ENCODE measurements at regions not wholly inside any gene's neighbourhood (a gene's known extent, or its start where the extent isn't known, plus 50 kb on each side); places are given as distances from the start of the nearest gene placed in this dataset.

DNA sequence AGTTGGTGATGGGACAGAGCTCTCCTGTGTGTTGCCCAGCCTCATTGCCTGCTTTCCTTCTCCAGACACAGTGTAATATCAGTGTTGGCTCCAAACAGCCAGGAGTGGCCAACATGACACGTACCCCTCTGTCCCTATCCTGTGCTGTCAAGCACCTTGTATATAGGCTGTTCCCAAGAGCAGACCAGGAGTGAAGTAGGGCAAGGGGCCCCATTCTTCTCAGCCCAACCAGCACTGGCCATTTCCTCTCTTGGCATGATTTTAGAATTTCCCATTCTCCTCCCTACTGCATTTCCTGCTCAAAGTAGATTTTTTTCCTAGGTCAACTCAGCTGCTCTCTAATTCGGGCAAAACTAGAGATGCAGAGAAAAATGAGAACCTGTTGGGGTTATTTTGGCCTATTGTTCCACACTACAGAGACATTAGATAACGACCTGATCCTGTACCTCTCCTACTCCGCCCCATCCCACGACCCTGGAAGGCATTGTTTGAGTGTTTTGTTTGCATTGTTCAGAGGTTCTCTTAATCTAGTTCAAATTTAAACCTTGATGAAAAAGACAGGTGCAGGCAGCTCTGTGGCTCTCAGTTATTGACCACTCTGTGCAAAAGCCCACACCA is 95.6 kb downstream of the RASSF10 start:
- peak; percentile 62 to 97 for DNase-seq (ENCODE audit: low read depth in 2 of 2)

DNA sequence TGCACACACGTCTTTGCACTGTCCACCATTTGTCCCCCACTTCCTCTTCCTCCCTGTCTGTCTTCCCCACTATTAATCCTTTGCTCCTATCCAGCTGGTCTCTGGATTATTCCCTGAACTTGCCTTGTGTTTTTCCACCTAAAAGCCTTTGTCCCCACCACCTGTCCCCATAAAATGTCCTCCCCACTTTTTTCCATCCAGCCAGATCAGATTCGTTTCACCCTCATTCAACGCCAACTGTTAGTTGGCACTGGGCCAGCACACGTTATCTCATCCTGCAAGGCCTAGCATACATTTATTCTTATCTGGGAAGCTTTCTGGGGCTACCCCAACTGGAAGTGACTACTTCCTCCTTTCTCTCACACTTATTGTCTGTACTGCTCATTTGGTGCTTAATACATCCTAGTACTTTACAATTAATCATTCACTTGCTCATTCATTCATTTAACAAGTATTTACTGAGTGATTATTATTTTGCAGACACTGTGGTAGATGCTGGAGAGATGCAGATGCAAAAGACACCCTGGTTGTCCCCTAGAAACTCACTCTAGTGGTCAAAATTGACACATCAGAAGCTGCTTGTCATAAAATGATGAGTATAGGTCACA is 96.2 kb downstream of the RASSF10 start:
- peak; percentile 92 to 100 for DNase-seq (ENCODE audit: low read depth in 2 of 2)

DNA sequence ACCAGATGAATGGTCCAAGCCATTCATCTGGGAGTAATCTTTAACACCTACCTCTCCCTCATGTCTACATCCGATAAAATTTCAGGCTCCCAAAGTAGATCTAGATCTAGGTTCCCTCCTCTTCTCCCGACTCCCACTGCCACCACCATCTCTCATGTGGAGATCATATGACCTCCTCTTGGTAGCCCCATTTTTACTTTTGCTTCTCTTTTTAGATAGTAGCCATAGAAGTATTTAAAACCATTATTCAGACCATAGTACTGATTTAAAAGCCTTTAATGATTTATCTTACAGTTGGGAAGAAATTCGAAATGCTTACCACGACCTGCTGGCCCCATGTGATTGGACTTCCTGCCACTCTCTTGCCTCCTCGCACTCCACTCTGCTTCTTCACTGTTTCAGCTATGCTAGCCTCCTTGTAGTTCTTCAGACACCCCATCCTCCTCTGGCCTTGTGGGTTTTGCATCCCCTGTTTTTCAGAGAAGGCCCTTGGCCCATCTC is 98.5 kb downstream of the RASSF10 start:
- DNase-seq (ENCODE audit: low read depth in 2 of 2), result no peak

DNA sequence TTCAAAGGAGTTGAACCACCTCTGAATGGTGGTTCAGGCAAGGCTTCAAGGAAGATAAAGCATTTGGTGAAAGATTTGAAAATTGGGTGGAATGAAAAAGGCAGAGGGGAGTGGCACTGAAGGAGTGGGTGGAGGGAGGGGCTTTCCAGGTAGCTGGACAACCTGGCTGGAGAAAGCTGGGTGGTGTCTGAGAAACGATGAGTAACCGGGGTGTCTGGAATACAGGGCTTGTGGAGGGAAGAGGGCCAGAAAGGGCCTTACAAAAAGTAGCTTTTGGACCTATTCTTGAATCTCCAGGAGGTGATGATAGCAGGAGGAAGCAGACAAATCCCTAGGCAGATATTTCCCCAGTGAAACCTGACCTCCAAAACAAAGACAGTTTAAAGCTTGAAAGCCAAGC is 99.3 kb downstream of the RASSF10 start:
- DNase-seq (ENCODE audit: low read depth in 2 of 2), result no peak

DNA sequence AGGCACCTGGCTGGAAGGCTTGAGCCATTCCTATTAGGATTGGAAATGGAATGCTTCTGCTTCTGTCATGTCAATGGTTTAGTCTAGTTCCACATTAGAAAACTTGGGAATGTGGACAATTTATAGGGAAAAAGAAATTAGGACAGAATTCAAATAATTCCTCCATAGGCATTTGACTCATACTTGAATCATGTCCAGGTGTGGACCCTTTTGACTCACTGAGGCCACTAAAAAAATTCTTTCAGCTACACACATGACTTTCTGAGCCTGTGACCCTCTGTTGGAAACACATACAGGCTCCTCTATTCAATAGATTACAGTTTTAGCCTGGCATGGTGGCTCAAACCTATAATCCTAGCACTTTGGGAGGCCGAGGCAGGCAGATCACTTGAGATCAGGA is 100.5 kb downstream of the RASSF10 start:
- no peak for DNase-seq (ENCODE audit: low read depth in 2 of 2)

DNA sequence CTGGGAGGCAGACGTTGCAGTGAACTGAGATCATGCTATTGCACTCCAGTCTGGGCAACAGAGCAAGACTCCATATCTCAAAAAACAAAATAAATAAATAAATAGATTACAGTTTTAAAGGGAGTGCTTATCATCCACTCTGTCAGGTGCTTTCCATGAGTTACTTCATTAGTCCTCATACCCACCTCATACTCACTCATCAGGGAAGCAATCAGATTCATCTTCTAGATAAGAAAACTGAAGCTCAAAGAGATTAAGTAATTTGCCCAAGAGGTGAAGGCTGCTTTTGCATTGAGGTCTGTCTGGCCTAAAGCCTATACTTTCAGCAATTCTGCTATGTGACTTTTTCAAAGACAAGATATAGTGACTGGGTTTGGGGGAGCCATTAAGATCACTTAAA is 101.0 kb downstream of the RASSF10 start:
- no peak for DNase-seq (ENCODE audit: low read depth in 2 of 2)

DNA sequence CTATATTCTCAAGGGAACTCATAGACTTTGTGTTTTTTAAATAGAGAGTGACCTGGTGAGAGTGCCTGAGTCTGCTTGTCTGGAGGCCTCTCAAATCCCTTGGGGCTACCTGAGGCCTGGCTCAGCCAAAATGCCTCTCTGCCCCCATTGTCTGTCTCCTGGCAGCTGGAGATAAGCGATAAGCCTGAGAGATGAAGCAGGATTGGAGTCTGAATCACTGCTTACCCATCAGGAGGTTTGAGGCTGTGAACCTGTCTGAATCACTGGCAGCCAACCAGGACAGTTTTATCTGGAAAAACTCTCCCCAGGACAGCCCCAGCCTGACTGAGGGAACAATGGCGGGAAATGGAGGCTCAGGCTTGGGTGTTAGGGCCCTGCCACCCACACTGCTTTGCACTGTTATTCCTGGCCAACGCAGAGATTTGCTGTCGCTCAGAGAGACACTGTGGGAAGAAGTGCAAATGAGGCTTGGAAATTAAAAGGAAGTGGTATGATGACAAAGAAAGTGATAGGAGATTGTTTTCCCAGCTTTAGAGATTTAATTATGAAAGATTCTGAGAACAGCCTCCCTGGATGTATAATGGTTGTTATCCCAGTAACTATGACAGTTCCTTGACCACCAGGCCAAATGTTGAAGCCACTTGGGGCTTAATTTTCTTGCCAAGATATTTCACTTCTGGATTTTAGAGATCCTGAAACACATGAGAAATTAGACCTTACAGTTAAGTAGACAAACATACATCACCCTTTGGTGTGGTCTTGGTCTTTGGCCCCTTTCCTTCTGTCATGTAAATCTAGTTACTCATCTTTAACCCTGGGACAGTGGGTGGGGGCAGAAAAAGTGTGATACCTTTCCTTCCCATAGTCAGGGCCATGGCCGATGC is 102.1 kb downstream of the RASSF10 start:
- peak; percentile 88 to 98 for DNase-seq (ENCODE audit: low read depth in 2 of 2)

DNA sequence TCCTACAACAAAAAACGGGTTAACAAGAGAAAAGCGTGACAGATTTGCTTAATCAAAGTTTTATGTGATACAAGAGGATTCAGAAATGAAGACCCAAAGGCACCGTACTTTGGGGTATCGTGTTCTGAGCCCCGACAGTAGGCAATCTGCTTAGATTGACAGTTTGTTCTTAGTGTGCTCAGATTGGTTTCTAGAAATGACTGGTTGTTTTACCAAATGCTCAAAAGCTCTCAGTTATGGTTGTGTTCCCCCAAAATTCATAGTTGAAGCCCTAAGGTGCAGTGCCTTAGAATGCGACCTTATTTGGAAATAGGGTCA is 102.7 kb downstream of the RASSF10 start:
- DNase-seq (ENCODE audit: low read depth in 2 of 2), result no peak

DNA sequence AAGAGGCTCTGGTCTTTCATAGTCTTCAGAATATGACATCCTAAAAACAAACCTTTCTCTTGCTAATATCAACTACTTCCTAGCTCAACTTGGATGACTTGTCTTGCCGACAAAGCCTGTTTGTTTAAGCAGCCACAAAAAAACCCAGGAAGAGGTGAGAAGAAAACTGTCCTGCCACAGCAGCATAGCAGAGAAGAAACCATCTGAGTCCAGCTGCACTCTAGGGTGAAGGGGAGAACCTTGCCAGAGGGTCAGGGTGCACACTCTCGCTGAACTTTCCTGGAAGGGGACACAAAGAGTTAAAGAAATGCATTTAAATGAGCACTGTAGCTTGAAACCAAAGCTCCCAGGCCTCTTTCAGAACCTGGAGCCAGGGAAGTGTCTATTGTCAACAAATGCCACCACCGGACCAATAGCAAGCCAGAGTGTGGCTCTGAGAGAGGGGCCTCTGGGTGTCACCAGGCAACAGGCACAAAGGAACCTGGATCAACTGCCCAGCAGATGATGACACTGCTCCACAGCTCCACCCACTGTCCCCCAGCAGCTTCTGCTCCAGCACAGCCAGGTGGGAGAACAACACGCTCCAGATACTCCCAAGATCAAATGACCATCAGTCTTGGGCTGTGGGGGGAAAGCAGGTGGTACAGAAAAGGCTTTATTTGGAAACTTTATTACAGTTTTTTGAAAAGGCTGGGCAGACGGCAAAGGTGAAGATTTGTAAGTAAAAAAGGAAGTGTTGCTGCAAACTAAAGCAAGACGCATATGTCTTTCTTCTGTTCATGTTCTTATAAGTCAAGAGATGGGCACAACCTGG is 105.7 kb downstream of the RASSF10 start:
- peak in 1 of 2 donors; percentile 91 for DNase-seq (ENCODE audit: low read depth in 2 of 2)

DNA sequence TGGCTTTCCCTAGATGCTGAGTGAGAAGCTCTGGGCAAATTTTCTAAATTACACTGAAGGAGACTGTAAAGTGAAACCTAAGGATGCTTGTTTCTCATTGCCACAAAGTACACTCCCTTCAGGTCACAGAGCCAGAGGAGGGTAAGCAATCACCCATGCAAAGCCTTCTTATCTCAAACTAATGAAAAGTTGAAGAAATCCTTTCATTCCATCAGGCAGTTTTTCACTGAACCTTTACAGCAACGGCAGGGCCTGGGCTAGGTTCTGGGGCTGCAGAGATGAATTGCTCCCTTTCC is 106.2 kb downstream of the RASSF10 start:
- no peak for DNase-seq (ENCODE audit: low read depth in 2 of 2)

DNA sequence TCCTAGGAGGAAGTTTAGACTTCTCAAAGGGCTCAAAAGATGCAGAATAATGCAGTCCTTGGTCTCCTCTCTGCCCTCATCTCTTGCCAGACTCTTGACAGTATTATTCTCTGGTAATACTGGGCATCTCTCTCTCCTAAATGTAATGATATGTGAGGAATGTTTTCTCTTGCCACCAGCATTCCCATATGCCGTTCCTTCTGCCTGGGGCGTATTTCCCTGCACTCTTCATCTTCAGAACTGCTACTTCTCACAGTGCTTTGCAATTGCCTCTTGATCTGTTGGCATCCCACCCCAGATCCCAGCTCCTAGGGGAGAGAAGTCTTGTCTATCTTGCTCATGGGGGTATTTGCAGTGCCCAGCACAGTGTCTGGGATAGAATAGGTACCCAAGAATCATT is 107.4 kb downstream of the RASSF10 start:
- no peak for DNase-seq (ENCODE audit: low read depth in 2 of 2)

DNA sequence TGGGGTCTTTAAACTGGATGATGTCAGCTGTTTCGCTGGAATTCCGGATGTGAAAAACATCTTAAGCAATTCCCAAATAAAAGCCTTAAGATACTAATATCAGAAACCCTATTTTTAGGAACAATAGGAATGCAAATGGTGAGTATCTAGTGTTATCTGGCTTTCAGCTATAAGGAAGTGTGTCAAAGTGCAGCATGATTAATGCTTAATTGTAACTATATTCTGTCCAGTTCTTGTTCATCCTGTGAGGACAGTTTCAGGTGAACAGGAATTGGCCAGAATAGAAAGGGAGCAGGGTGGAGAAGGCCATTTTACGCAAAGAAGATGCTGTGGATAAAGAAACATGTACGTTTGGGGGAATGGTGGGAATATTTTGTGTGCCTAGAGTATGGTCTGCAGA is 108.2 kb downstream of the RASSF10 start:
- DNase-seq (ENCODE audit: low read depth in 2 of 2), result peak in 1 of 2 donors; percentile 16

DNA sequence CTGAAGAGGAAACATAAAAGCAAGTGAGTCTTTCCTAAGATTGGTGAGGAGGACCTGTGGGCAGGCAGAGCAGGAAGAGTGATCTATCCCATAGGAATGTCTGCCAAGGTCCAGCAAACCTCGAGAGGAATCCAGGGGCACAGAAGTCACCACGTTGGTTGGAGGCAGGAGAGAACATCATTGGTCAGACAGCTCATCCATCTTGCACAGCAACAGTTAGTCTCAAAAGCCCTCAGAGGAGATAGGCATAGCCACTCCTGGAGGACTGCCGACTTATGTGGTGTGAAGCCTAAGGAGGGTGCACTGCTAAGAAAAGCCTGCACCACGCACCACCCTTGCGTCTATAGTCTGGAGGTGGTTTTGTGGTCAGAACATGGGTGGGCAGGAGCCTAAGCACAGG is 109.1 kb downstream of the RASSF10 start:
- peak in 1 of 2 donors; percentile 91 for DNase-seq (ENCODE audit: low read depth in 2 of 2)

DNA sequence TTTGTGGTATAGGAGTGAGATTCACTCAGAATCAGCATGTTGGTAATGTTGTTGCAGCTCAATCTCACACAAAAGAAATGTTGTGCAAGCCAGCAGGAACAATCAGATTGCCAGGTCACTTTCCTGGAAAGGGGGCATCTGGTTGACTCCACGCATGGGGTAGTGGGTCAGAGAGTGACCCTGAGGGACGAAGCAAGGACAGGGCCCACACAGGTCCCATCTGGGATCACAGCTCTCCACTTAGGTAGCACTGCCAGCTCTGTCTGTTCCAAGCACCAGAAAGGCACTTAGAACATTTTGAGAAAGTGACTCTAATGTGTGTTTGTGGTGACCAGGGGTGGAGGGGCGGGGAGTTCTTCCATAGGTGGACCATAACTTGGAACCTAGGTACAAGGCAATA is 109.5 kb downstream of the RASSF10 start:
- no peak for DNase-seq (ENCODE audit: low read depth in 2 of 2)

DNA sequence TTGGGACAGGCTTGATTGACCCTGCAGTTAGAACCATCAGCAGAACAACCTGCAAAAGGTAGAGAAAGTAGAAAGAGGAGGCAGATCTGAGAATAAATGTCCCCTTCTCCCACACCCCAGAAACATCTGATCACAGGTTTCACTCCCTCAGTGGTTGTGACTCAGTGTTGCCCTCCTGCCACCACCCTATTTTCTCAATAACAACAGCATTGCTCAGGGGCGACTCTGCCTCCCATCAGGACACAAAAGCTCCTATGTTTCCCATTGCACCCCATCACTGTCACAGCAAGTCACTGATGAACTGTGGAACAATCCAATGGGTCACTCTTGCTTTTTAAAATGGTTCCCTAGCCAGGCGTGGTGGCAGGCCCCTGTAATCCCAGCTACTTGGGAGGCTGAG is 110.2 kb downstream of the RASSF10 start:
- DNase-seq (ENCODE audit: low read depth in 2 of 2), result no peak

DNA sequence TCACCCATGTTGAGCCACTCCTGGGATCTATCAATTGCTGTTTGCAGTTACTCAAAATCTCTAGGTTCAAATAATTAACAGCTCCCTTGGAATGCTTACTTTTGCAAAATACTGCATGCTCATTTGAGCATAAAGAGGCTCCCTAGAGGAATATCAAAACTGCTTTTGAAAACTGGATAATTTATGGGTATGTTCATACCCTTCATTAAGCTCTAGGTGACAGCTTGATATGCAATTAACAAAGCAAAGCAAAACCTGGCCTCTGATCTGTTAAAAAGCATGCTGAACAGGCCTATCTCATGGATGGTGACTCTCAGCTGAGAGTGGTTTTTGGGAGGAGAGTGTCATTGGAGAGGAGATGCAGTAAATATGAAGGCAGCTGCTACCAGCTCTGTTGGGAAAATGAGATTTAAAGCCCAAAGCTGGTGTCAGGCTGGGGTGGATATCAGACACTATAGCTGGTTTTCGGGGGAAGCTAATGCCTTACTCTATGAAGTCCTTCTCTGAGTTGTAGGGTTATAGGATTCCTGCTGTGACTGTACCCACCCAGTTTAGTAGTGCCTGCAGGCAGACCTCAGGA is 110.9 kb downstream of the RASSF10 start:
- DNase-seq (ENCODE audit: low read depth in 2 of 2), result no peak

DNA sequence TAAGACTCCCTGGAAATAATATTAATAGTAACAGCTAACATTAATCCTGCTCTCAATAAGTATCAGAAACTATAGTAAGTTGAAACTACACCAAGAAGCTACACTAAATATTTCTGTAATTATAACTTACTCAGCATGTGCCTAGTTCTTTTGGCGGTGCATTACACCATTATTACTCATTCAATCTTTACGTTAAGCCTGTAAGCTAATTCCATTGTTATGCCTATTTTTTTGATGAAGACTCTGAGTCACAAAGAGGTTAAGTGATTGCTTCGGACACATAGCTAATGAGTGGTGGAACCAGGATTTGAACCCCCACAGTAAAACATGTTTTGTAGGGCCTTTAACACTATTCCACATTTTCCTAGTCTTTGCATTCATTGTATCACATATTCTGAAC is 111.6 kb downstream of the RASSF10 start:
- DNase-seq (ENCODE audit: low read depth in 2 of 2), result peak in 1 of 2 donors; percentile 52

DNA sequence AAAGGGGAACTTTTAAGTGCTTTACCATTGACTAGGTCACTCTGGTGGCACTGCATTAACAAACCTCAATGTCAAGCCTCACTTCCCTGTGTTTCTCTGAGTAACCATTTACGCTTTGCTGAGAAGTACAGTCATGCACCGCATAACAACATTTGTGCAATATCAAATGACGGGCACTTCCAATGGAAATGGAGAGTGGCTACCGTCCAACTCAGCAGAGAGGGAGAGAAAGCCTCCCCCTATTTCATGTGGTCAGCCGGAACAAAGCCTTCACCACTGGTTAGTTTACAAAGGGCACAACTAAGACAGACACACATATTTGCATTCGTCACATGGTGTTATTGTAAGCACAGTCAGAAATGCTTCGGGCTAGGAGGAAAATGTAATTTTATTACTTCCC is 117.3 kb downstream of the RASSF10 start:
- peak in 1 of 2 donors; percentile 87 for DNase-seq (ENCODE audit: low read depth in 2 of 2)

DNA sequence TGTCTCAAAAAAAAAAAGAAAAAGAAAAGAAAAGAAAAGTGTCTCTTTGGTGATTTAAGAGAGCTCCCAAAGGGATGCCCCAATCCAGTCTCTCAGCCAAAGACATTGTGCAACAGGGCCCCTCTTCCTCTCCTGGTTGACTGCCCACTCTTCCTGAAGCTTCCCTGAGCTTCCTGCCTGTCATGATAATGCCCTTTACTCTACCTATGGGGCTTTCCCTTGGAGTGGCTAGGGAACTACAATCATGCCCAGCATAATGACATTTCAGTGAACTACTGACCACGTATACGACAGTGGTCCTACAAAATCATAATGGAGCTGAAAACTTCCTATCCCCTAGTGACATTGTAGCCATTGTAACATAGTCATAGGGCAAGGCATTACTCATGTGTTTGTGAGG is 118.0 kb downstream of the RASSF10 start:
- peak in 1 of 2 donors; percentile 52 for DNase-seq (ENCODE audit: low read depth in 2 of 2)

DNA sequence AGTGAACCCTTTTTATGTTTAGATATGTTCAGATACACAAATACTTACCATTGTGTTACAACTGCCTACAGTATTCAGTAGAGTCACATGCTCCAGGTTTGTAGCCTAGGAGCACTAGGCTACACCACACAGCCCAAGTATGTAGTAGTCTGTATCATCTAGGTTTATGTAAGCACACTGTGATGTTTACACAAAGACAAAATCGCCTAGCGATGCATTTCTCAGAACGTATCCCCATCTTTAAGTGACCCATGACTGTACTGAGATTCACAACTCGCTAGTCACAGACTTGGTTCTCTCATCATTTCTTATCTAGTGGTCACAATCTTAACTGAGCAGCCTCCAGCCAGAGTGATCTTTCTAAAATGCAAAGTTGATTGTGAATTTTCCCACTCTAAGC is 119.2 kb downstream of the RASSF10 start:
- no peak for DNase-seq (ENCODE audit: low read depth in 2 of 2)

DNA sequence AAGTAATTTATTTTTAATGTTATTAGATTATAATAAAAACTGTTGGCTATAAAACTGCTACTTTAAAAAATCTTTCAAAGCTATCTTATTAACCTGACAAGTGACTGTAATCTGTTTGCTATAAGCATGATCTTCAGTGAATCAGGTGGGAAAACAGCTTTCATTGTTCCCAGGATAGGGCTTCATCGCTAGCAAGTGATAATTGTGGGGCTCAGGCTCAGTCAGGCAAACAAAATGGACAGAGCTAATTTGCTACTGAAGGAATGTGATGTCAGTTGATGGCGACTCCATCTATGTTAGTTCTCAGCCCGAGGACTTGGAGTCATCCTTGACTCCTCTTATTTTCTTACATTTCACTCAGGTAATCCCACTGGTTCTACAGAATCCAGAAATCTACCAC is 125.0 kb downstream of the RASSF10 start:
- DNase-seq (ENCODE audit: low read depth in 2 of 2), result no peak

DNA sequence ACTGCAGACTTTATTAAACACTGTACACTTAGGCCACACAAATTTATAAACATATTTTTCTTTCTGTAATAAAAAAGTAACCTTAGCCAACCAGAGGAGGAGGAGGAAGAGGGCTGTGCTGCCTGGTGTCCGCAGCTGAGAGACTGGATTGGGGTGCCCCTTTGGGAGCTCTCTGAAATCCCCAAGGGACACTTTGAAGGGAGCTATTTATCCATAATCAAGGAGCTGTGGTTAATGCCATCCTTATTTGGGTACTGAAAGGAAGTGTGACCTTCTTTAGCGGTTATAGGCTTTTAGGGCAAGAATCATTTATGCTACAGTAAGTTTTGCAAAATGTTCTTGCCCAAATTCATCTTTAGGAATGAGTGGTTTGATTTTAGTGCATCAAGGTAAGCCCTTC is 125.8 kb downstream of the RASSF10 start:
- DNase-seq (ENCODE audit: low read depth in 2 of 2), result no peak
